Panc1 (cell line): ENCODE measurements at regions not wholly inside any gene's neighbourhood (a gene's known extent, or its start where the extent isn't known, plus 50 kb on each side); places are given as distances from the start of the nearest gene placed in this dataset.
"Not testable (repeated sequence)": the region's sequence is repeated elsewhere in the genome, so short reads cannot be mapped to it uniquely, and the experiment has no call there.

Source experiments
- ATAC-seq: fragments of 200-7000 bp; cut with Tn5 transposase; 2 replicates; pipeline ENCODE4 v1.9.1; 2020; ENCODE audit warnings: mild to moderate bottlenecking, moderate library complexity
- BruUV-seq: library from RNA; stranded (reverse); fragments of 400-500 nt; replicated peaks from 2 replicates; lab custom pipeline; 2021; lab: Mats Ljungman, UMichigan
- CTCF ChIA-PET: fragments of 300-600 bp; sonication (Branson Sonifier 250); formaldehyde crosslinking; loops from one replicate; lab custom pipeline; 2022; ENCODE audit warnings: antibody characterized with exemption; lab: Charles Lee
- POLR2A ChIA-PET: fragments of 300-600 bp; sonication (Branson Sonifier 250); formaldehyde crosslinking; loops from one replicate; lab custom pipeline; 2022; ENCODE audit warnings: antibody characterized with exemption; lab: Charles Lee
- DNase-seq: peaks from one replicate; pipeline ENCODE4 v3.0.0-alpha.2; 2010; ENCODE audit warnings: low read depth, low spot score
- H3K27ac ChIP-seq: 2 replicates; pipeline ENCODE4 v1.5.1; 2011; ENCODE audit warnings: mild to moderate bottlenecking, low read length, inconsistent platforms
- H3K27me3 ChIP-seq: fragments of 200-500 bp; sonication (Bioruptor generic); 2 replicates; pipeline ENCODE4 v1.6.0; 2014; ENCODE audit warnings: low read length, inconsistent platforms; ENCODE audit not compliant: control insufficient read depth, insufficient read depth
- H3K36me3 ChIP-seq: fragments of 200-500 bp; sonication (Bioruptor generic); 2 replicates; pipeline ENCODE4 v1.5.1; 2014; ENCODE audit warnings: inconsistent platforms, mild to moderate bottlenecking, low read length, moderate library complexity; ENCODE audit not compliant: control insufficient read depth, insufficient read depth
- H3K4me1 ChIP-seq: 2 replicates; pipeline ENCODE4 v1.5.1; 2011; ENCODE audit warnings: inconsistent platforms, mild to moderate bottlenecking, low read length, moderate library complexity; ENCODE audit not compliant: control insufficient read depth, insufficient read depth
- H3K4me3 ChIP-seq, 2 experiments: 2 replicates each; pipeline ENCODE4 v1.5.1; 2011 to 2012; ENCODE audit warnings: low read depth in 2 of 2, low read length in 2 of 2, mild to moderate bottlenecking in 2 of 2, inconsistent platforms in 1 of 2, moderate library complexity in 1 of 2
- H3K9me3 ChIP-seq: fragments of 200-500 bp; sonication (Bioruptor generic); 2 replicates; pipeline ENCODE4 v1.5.1; 2014; ENCODE audit warnings: low read depth, mild to moderate bottlenecking, inconsistent platforms, low read length, moderate library complexity; ENCODE audit not compliant: control insufficient read depth, insufficient read depth
- CTCF ChIP-seq: fragments of 450-650 bp; IDR thresholded peaks from 2 replicates; pipeline ENCODE4 v1.5.1; 2017; ENCODE audit warnings: mild to moderate bottlenecking
- POLR2AphosphoS5 ChIP-seq: IDR thresholded peaks from 2 replicates; pipeline ENCODE4 v1.6.1; 2012; ENCODE audit warnings: mild to moderate bottlenecking, low read depth, low read length, moderate library complexity
- REST ChIP-seq, 2 experiments: IDR thresholded peaks; 2 replicates each; pipeline ENCODE4 v1.6.1; 2011 to 2012; ENCODE audit warnings: low read depth in 2 of 2, control low read depth in 1 of 2, low read length in 1 of 2, mild to moderate bottlenecking in 1 of 2, moderate library complexity in 1 of 2; ENCODE audit not compliant: insufficient read depth in 1 of 2
- SIN3A ChIP-seq: IDR thresholded peaks from 2 replicates; pipeline ENCODE4 v1.6.1; 2012; ENCODE audit warnings: low read depth, mild to moderate bottlenecking, low read length, moderate library complexity, borderline replicate concordance; ENCODE audit not compliant: insufficient read depth
- TCF7L2 ChIP-seq: IDR thresholded peaks from 2 replicates; pipeline ENCODE4 v1.6.1; 2011; ENCODE audit warnings: mild to moderate bottlenecking, low read depth, low read length, inconsistent platforms
- in situ Hi-C: cut with HindIII; loops from 2 replicates; pipeline ENCODE4 v1.10.0; 2016; ENCODE audit warnings: low sequenced_read_pairs, low pct_unique_long_range_greater_than_20kb
- intact Hi-C: fragments of 100-400 bp; cut with micrococcal nuclease; formaldehyde crosslinking; loops from one replicate; pipeline ENCODE4 v1.10.0; 2022; ENCODE audit not compliant: unreplicated experiment

- intact Hi-C loops, BruUV-seq, H3K36me3 ChIP-seq, in situ Hi-C loops, DNase-seq, ATAC-seq, H3K27me3 ChIP-seq, POLR2A ChIA-PET, H3K4me1 ChIP-seq, H3K9me3 ChIP-seq, H3K27ac ChIP-seq, CTCF ChIA-PET: not testable (repeated sequence)
- H3K4me3 ChIP-seq, result 0 out of 4 replicates have a peak overlapping the region, but pooled peaks of 1 of the 2 experiments have one; percentile 11
Observed at GRCh38 chr6:166788846-166789529, 161.9 kb upstream of the RPS6KA2 start.

GRCh38 chr6:166786704-166787293 is 159.7 kb upstream of the RPS6KA2 start:
- POLR2A ChIA-PET, result no interaction called here
- ATAC-seq, result peak; percentile 83
- Histone ChIP-seq H3K4me1 (no peaks in the 10 kb centered on the region), H3K27me3 (peaks cover 3% of the 10 kb centered on the region; the same call in 1 of the 2 replicates), H3K4me3 (no peak overlapping the region), H3K9me3 (no peaks in the 10 kb centered on the region), H3K36me3 (no peaks in the 10 kb centered on the region), H3K27ac (no peak overlapping the region)
- intact Hi-C loops (loop anchor here (1.0 kb wide), 2 partner anchors 165 to 213 kb away; partner anchors contain the start of gene CEP43), in situ Hi-C loops (no loop called here)
- peak; percentile 83; the same call in 1 of the 2 replicates for TF ChIP-seq CTCF
- no peak for TF ChIP-seq REST (IDR thresholded peaks at IDR 0.05; ENCODE audit: insufficient read depth in 1 of 2, low read depth in 2 of 2, low read length in 1 of 2)
- TF ChIP-seq POLR2AphosphoS5, result no peak
- no peak for TF ChIP-seq SIN3A
- no peak for TF ChIP-seq TCF7L2
- peak; percentile 38 for DNase-seq
- CTCF ChIA-PET, result interaction anchor here (1.0 kb wide), 1 partner anchor 259 kb away, joined by 3 read pairs; no protein-coding TSS in a partner anchor
- no TSS peak for BruUV-seq

GRCh38 chr6:166785131-166785530 is 158.1 kb upstream of the RPS6KA2 start:
- in situ Hi-C loops, result no loop called here
- CTCF ChIA-PET, result no interaction called here
- ATAC-seq (no peak), DNase-seq (no peak)
- Histone ChIP-seq H3K27me3 (peaks cover 3% of the 10 kb centered on the region; the same call in 1 of the 2 replicates), H3K9me3 (no peaks in the 10 kb centered on the region), H3K36me3 (no peaks in the 10 kb centered on the region), H3K4me1 (no peaks in the 10 kb centered on the region), H3K4me3 (no peak overlapping the region), H3K27ac (no peak overlapping the region)
- intact Hi-C loops, result no loop called here
- TF ChIP-seq POLR2AphosphoS5, result no peak
- TF ChIP-seq SIN3A, result no peak
- TF ChIP-seq REST (IDR thresholded peaks at IDR 0.05; ENCODE audit: insufficient read depth in 1 of 2, low read depth in 2 of 2, low read length in 1 of 2), result no peak
- TF ChIP-seq TCF7L2, result no peak
- no peak for TF ChIP-seq CTCF
- no TSS peak for BruUV-seq
- POLR2A ChIA-PET, result interaction anchor here (0.5 kb wide), 1 partner anchor 353 kb away, joined by 7 read pairs; no protein-coding TSS in a partner anchor
